HuH-7 (cell line): ENCODE measurements at regions not wholly inside any gene's neighbourhood (a gene's known extent, or its start where the extent isn't known, plus 50 kb on each side); places are given as distances from the start of the nearest gene placed in this dataset.

Experiments
- DNase-seq: peaks from one replicate; pipeline ENCODE4 v3.0.0; 2011; ENCODE audit warnings: low spot score

- no peak for DNase-seq
Observed at GRCh38 chr20:4299773-4300172, 50.7 kb upstream of the ADRA1D start.

- DNase-seq: no peak
Observed at GRCh38 chr20:4299216-4299615, 50.1 kb upstream of the ADRA1D start.
